Gastroesophageal sphincter (tissue), 4 donors: ENCODE measurements at regions not wholly inside any gene's neighbourhood (a gene's known extent, or its start where the extent isn't known, plus 50 kb on each side); places are given as distances from the start of the nearest gene placed in this dataset.
"Not testable (repeated sequence)": the region's sequence is repeated elsewhere in the genome, so short reads cannot be mapped to it uniquely, and the experiment has no call there.

Experiments used
- ATAC-seq: fragments of 150-250 bp; one replicate; pipeline ENCODE4 v1.9.1; 2016; ENCODE audit warnings: mild to moderate bottlenecking, moderate library complexity
- H3K27ac ChIP-seq, 4 donors: fragments of 200-600 bp; sonication (generic) in 3 of 4; 1 replicate in 3 of 4; 2 replicates in 1 of 4; pipeline ENCODE4 v1.5.1; 2016 to 2019
- H3K27me3 ChIP-seq: fragments of 200-600 bp; sonication (generic); one replicate; pipeline ENCODE4 v1.5.1; 2019
- H3K36me3 ChIP-seq, 2 donors: fragments of 200-600 bp; sonication (generic); one replicate each; pipeline ENCODE4 v1.5.1; 2019; ENCODE audit warnings: control low read depth in 1 of 2
- H3K4me1 ChIP-seq, 3 donors: fragments of 200-600 bp; sonication (generic); 1 replicate in 2 of 3; 2 replicates in 1 of 3; pipeline ENCODE4 v1.5.1; 2016 to 2019; ENCODE audit warnings: control low read depth in 2 of 3
- H3K4me3 ChIP-seq, 2 donors: fragments of 200-600 bp; sonication (generic); one replicate each; pipeline ENCODE4 v1.5.1; 2019; ENCODE audit warnings: mild to moderate bottlenecking in 1 of 2, moderate library complexity in 1 of 2
- H3K9me3 ChIP-seq, 3 donors: fragments of 200-600 bp; sonication (generic); one replicate each; pipeline ENCODE4 v1.5.1; 2017 to 2019; ENCODE audit warnings: control low read depth in 2 of 3
- EP300 ChIP-seq: sonication (generic); formaldehyde crosslinking; IDR thresholded peaks from one replicate; pipeline ENCODE4 v1.6.1; 2017; ENCODE audit warnings: antibody characterized with exemption, mild to moderate bottlenecking
- POLR2A ChIP-seq, 2 donors: fragments of 450-650 bp; IDR thresholded peaks; one replicate each; pipeline ENCODE4 v1.6.1; 2017; ENCODE audit warnings: antibody characterized with exemption in 2 of 2, mild to moderate bottlenecking in 2 of 2, moderate library complexity in 1 of 2
- POLR2AphosphoS5 ChIP-seq: sonication (generic); formaldehyde crosslinking; IDR thresholded peaks from one replicate; pipeline ENCODE4 v1.6.1; 2017; ENCODE audit warnings: antibody characterized with exemption
- WGBS, 2 donors: methylation state at CpG; one replicate each; pipeline ENCODE4 v1.1.5; 2018; ENCODE audit warnings: low coverage in 1 of 2; 5-methylcytosine and 5-hydroxymethylcytosine counted together
- TF ChIP-seq, protein P1 (sequence below), 4 experiments: fragments of 200-600 bp in 2 of 4; fragments of 450-650 bp in 2 of 4; sonication (generic) in 1 of 4; IDR thresholded peaks; one replicate each; pipeline ENCODE4 v1.5.1; 2017 to 2019; ENCODE audit warnings: antibody characterized with exemption in 4 of 4, mild to moderate bottlenecking in 2 of 4, moderate library complexity in 2 of 4

DNA sequence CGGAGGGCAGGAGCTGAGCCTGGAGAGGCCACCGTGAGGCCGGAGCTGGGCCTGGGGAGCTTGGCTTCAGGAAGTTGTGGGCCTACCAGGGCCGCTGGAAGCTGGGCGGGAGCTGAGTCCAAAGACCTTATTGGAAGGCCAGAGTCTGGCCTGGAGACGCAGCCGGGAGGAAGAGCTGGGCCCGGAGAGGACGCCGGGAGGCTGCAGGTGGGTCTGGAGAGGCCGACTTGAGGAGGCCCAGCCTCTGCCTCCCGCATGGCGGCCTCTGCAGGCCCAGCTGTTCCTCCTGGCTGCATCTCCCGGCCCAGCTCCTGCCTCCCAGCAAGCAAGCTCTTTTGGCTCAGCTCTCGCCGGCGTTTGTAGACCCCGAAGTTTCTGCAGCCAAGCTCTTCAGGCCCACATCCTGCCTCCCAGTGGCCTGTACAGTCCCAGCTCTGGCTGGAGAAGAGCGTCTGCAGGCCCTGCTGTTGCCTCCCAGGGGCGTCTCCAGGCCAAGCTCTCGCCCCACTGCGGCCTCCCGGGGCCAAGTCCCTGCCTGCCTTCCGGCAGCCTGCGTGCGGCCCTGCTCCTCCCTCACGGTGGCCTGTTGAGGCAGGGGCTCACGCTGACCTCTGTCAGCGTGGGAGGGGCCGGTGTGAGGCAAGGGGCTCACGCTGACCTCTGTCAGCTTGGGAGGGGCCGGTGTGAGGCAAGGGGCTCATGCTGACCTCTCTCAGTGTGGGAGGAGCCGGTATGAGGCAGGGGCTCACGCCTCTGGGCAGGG, 70.4 kb upstream of the COBL start:
- H3K4me1 ChIP-seq, ATAC-seq, H3K9me3 ChIP-seq, H3K4me3 ChIP-seq, H3K27me3 ChIP-seq, H3K36me3 ChIP-seq, H3K27ac ChIP-seq: not testable (repeated sequence)
- no CpG with 5 or more reads among the region's 34 CpGs for whole genome bisulfite sequencing, 2 donors

DNA sequence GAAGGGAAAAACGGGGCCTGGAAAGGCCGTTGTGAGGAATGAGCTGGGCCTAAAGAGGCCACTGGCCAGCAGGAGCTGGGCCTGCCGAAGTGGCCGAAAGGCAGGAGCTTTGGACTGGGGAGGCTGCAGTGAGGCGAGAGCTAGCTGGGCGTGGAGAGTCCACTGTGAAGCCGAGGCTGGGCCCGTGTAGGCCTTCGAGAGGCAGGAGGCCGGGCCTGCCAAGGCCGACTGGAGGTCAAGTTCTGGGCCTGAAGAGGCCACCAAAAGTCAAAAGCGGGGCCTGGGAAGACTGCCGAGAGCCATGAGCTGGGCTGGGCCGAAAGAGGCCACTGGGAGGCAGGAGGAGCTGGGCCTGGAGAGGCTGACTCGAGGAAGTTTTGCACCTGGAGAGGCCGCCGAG, 69.6 kb upstream of the COBL start:
- not testable (repeated sequence) for H3K4me3 ChIP-seq, H3K27me3 ChIP-seq, H3K4me1 ChIP-seq, H3K27ac ChIP-seq, H3K36me3 ChIP-seq, ATAC-seq, H3K9me3 ChIP-seq
- 80% methylated on average over 11 of the region's 17 CpGs; no CpG with 5 or more reads in 1 of the 2 donors for WGBS, 2 donors

DNA sequence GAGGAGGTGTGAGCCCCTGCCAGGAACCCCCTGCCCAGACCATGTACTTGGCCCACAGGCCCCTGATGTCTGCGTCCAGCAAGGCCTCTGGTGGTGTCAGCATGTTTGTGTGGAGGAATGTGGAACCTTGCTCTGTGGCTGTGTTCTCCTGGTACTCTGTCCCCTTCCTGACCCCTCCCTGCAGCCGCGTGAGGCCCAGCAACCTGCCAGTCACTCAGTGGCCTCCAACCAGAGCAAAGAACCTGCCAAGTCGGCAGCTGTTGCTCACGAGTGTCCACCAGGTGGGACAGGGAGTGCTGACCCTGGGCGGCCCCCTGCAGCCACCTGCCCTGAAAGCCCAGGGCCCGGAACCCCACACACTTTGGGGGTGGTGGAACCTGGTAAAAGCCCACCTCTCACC, 65.6 kb upstream of the COBL start:
- not testable (repeated sequence) for H3K36me3 ChIP-seq, H3K27ac ChIP-seq, ATAC-seq, H3K9me3 ChIP-seq, H3K27me3 ChIP-seq, H3K4me3 ChIP-seq, H3K4me1 ChIP-seq
- no CpG with 5 or more reads among the region's 7 CpGs for WGBS, 2 donors

DNA sequence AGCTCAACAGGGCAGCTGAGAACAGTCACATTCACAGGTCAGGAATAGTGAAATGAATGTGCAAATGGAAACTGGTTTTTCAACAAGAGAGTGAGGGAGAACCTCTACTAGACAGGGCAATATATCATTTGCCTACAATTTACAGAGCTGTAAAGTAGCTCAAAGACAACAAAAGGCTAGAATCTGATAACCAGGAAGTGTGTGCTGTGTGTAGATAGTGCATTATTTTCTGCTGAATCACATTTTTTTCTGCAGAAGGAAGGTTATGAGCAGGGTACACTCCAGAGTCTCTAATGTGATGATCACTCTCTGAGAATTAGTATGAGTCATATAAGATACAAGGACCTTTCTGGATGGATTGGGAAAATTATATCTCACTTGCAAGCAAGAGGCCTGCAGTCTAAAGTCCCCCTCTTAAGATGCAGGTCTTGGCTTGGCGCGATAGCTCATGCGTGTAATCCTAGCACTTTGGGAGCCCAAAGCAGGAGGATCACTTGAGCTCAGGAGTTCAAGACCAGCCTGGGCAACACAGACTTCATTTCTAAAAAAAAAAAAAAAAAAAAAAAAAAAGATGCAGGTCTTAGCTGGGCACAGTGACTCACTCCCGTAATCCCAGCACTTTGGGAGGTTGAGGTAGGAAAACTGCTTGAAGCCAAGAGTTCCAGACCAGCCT, 59.9 kb upstream of the COBL start:
- Histone ChIP-seq H3K4me3 (no peak overlapping the region), H3K9me3 (no peaks in the 10 kb centered on the region), H3K4me1 (no peaks in the 10 kb centered on the region), H3K27ac (no peak overlapping the region), H3K36me3 (no peaks in the 10 kb centered on the region), H3K27me3 (peaks cover 4% of the 10 kb centered on the region)
- WGBS, 2 donors = 83% methylated on average over 4 of the region's 4 CpGs; no CpG with 5 or more reads in 1 of the 2 donors
- TF ChIP-seq POLR2A (IDR thresholded peaks at IDR 0.05) (no peak), EP300 (no peak), POLR2AphosphoS5 (no peak)
- TF ChIP-seq, protein P1, sequence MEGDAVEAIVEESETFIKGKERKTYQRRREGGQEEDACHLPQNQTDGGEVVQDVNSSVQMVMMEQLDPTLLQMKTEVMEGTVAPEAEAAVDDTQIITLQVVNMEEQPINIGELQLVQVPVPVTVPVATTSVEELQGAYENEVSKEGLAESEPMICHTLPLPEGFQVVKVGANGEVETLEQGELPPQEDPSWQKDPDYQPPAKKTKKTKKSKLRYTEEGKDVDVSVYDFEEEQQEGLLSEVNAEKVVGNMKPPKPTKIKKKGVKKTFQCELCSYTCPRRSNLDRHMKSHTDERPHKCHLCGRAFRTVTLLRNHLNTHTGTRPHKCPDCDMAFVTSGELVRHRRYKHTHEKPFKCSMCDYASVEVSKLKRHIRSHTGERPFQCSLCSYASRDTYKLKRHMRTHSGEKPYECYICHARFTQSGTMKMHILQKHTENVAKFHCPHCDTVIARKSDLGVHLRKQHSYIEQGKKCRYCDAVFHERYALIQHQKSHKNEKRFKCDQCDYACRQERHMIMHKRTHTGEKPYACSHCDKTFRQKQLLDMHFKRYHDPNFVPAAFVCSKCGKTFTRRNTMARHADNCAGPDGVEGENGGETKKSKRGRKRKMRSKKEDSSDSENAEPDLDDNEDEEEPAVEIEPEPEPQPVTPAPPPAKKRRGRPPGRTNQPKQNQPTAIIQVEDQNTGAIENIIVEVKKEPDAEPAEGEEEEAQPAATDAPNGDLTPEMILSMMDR (IDR thresholded peaks at IDR 0.05) = no peak
- ATAC-seq = no peak

DNA sequence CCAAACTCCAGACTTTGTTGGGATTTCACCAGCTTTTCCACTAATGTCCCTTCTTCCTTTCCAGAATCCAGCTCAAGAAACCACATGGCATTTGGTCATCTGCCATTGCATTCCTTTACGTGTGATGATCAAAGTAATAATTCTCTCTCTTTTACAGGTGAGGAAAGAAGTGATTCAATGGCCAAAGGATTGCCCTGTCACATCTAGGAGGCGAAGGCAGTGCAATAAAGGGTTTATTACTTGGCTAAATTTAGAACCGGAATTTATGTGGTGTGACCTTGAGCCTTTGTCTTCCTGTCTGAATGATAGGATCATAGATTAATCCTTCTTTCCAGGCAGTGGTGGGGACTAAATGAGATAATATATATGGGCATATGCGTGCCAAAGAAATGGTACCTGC, 58.3 kb upstream of the COBL start:
- Histone ChIP-seq H3K4me1 (no peaks in the 10 kb centered on the region), H3K36me3 (no peaks in the 10 kb centered on the region), H3K27me3 (peaks cover 4% of the 10 kb centered on the region), H3K4me3 (no peak overlapping the region), H3K27ac (no peak overlapping the region), H3K9me3 (no peaks in the 10 kb centered on the region)
- TF ChIP-seq POLR2A (IDR thresholded peaks at IDR 0.05) (no peak), EP300 (no peak), POLR2AphosphoS5 (no peak)
- TF ChIP-seq, protein P1 (IDR thresholded peaks at IDR 0.05) = no peak
- no peak for ATAC-seq
- WGBS, 2 donors = 56 to 62% methylated on average over 4 of the region's 4 CpGs

DNA sequence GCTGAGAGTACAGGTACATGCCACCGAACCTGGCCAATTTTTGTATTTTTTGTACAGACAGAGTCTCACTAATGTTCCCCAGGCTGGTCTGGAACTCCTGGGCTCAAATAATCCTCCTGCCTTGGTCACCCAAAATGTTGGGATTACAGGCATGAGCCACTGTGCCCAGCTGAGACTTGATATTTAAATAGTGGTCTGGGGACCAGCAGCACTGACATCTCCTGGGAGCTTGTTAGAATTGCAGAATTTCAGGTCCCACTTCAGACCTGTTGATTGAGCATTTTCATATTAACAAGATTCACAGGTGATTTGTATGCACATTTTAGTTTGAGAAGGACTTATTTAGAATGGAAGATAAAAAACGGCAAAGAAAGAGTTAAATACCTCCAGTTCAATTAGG, 57.0 kb upstream of the COBL start:
- not testable (repeated sequence) for H3K27me3 ChIP-seq, H3K4me3 ChIP-seq, H3K9me3 ChIP-seq, H3K27ac ChIP-seq, H3K4me1 ChIP-seq, H3K36me3 ChIP-seq, ATAC-seq
- WGBS, 2 donors = 48 to 67% methylated on average over 1 to 2 of the region's 2 CpGs

DNA sequence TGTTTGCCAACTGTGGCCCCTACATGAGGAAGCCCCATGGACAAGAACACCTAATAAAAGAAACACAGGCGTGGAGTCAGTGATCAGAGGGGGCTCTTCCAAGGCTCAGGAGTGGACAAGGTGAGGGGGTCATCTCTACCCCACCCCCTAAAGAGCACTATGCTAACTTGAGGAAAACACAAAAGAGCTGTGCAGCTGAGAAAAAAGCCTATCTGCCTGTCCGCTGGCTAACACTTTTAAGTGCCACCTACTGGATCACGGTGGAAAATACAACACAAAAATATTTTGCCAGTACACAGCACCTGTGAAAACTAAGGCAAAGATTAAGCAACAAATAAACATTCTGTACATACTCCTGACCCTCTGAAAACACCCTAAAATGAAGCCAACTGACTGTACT, 53.1 kb upstream of the COBL start:
- Histone ChIP-seq H3K9me3 (no peaks in the 10 kb centered on the region), H3K36me3 (no peaks in the 10 kb centered on the region), H3K27ac (no peak overlapping the region), H3K27me3 (no peaks in the 10 kb centered on the region), H3K4me1 (no peaks in the 10 kb centered on the region), H3K4me3 (no peak overlapping the region)
- 7 to 8% methylated on average over 2 to 3 of the region's 3 CpGs for WGBS, 2 donors
- TF ChIP-seq, protein P1 (IDR thresholded peaks at IDR 0.05) = peak; percentile 9 to 38 (median 12)
- TF ChIP-seq POLR2AphosphoS5 = no peak
- no peak for ATAC-seq

DNA sequence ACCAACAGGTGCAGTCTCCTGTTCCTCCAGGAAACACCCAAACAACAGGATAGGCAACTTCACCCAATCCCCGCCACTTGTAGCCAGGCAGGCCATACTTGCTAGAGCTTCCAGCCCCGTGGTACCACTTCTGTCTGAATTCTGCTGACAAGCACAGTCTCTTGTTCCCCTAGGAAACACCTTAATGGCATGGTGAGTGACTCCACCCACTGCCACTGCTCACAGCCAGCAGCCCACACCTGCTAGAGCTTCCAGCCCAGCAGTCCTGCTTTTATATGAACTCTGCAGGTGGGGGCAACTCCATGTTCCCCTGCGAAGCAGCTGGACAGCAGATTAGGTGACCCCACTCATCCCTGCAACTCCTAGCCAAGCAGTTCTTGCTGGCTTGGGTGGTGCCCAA, 52.6 kb upstream of the COBL start:
- not testable (repeated sequence) for H3K27ac ChIP-seq, H3K4me3 ChIP-seq, H3K9me3 ChIP-seq, ATAC-seq, H3K36me3 ChIP-seq, H3K4me1 ChIP-seq, H3K27me3 ChIP-seq
- 33 to 81% methylated on average over 1 to 3 of the region's 3 CpGs for WGBS, 2 donors
